HUES6 (cell line): ENCODE measurements at regions not wholly inside any gene's neighbourhood (a gene's known extent, or its start where the extent isn't known, plus 50 kb on each side); places are given as distances from the start of the nearest gene placed in this dataset.
"Not testable (repeated sequence)": the region's sequence is repeated elsewhere in the genome, so short reads cannot be mapped to it uniquely, and the experiment has no call there.

ENCODE experiments used
- H3K27ac ChIP-seq: 2 replicates; pipeline ENCODE4 v1.7.0; 2013; ENCODE audit warnings: low read depth, mild to moderate bottlenecking, low read length, inconsistent platforms
- H3K27me3 ChIP-seq: 2 replicates; pipeline ENCODE4 v1.6.1; 2013; ENCODE audit warnings: low read length; ENCODE audit not compliant: control insufficient read depth, insufficient read depth
- H3K36me3 ChIP-seq: 2 replicates; pipeline ENCODE4 v1.6.1; 2013; ENCODE audit warnings: low read length; ENCODE audit not compliant: control insufficient read depth, insufficient read depth
- H3K4me1 ChIP-seq: 2 replicates; pipeline ENCODE4 v1.6.1; 2013; ENCODE audit warnings: low read length; ENCODE audit not compliant: control insufficient read depth, insufficient read depth
- H3K4me3 ChIP-seq: 2 replicates; pipeline ENCODE4 v1.5.1; 2013; ENCODE audit warnings: low read depth, low read length
- H3K9ac ChIP-seq: one replicate; pipeline ENCODE4 v1.6.1; 2013; ENCODE audit warnings: mild to moderate bottlenecking, low read length
- H3K9me3 ChIP-seq: 2 replicates; pipeline ENCODE4 v1.6.1; 2013; ENCODE audit warnings: low read depth, low read length; ENCODE audit not compliant: control insufficient read depth, insufficient read depth

DNA sequence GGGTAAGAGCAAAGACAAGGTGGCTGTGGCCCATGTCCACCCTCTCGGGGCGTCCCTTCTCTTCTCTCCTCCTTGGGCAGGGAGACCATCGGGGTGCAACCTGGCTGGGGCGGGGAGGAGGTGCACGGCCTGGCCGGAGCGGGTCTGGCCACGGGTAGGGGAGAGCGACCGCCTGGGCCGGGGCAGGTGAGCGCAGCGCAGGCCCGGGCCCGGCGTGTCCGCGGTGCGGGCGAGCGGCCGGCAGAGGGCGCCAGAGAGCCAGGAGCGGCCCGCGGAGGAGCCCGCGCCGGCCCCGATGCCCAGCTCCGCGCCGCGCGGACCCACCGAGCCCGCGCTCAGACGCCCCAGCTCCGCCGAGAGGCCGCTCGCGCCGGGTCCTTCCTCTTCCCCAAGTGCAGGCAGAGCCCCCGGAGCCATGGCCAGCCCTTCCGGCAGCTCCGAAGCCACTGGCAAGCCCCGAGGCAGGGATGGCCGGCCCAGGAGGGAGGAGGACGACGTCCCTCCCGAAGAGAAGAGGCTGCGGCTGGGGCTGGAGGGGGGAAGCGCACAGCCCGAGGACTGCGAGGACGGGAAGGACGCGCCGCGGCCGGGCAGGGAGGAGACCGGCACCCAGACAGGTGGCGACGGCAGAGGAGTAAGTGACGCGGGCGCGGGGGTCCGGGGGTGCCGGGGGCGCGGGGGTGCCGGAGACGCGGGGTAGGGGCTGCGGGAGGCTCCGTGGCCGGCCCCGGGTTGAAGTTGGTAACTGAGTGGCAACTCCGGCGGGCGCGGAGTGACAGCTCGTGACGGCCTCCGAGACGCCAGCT, 142.1 kb upstream of the EEF2KMT start:
- H3K27me3 ChIP-seq: peaks cover 46% of the 10 kb centered on the region
- peak overlapping the region; percentile 50; the same call in 1 of the 2 replicates for H3K4me3 ChIP-seq
- not testable (repeated sequence) for H3K9ac ChIP-seq, H3K4me1 ChIP-seq, H3K27ac ChIP-seq, H3K36me3 ChIP-seq, H3K9me3 ChIP-seq

DNA sequence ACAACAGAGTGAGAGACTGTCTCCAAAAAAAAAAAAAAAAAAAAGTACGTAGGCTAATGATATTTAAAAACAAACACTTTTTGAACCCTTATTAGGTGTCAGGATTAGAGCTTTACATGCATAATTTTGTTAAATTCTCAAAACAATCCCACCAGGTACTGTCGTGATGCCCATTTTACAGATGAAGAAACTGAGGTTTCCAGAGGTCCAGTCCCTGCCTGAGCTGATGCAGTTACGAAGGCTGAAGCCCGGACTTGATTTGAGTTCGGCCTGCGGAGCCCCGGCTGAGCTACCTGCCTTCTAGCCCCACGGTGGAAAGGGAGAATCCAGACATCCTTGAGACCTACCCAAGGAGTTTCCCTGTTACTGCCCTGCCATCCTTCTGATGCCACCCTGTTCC, 137.5 kb upstream of the EEF2KMT start:
- no peak overlapping the region for H3K27ac ChIP-seq
- no peak overlapping the region for H3K9ac ChIP-seq
- no peaks in the 10 kb centered on the region for H3K4me1 ChIP-seq
- no peaks in the 10 kb centered on the region for H3K36me3 ChIP-seq
- H3K4me3 ChIP-seq: no peak overlapping the region
- H3K9me3 ChIP-seq: no peaks in the 10 kb centered on the region
- peaks cover 31% of the 10 kb centered on the region for H3K27me3 ChIP-seq

GRCh38 chr16:5234295-5235050, 136.9 kb upstream of the EEF2KMT start:
- Histone ChIP-seq H3K9me3 (no peaks in the 10 kb centered on the region), H3K4me1 (no peaks in the 10 kb centered on the region), H3K36me3 (no peaks in the 10 kb centered on the region), H3K27me3 (peaks cover 30% of the 10 kb centered on the region), H3K4me3 (no peak overlapping the region), H3K9ac (no peak overlapping the region), H3K27ac (no peak overlapping the region)

GRCh38 chr16:5231246-5231759, 133.7 kb upstream of the EEF2KMT start:
- no peaks in the 10 kb centered on the region; the same call in 1 of the 2 replicates for H3K4me1 ChIP-seq
- H3K4me3 ChIP-seq: no peak overlapping the region
- no peaks in the 10 kb centered on the region for H3K9me3 ChIP-seq
- peaks cover under 1% of the 10 kb centered on the region; the same call in 1 of the 2 replicates for H3K27me3 ChIP-seq
- H3K27ac ChIP-seq: no peak overlapping the region
- no peaks in the 10 kb centered on the region for H3K36me3 ChIP-seq
- H3K9ac ChIP-seq: no peak overlapping the region

GRCh38 chr16:5228369-5228768, 130.8 kb upstream of the EEF2KMT start:
- no peak overlapping the region for H3K4me3 ChIP-seq

DNA sequence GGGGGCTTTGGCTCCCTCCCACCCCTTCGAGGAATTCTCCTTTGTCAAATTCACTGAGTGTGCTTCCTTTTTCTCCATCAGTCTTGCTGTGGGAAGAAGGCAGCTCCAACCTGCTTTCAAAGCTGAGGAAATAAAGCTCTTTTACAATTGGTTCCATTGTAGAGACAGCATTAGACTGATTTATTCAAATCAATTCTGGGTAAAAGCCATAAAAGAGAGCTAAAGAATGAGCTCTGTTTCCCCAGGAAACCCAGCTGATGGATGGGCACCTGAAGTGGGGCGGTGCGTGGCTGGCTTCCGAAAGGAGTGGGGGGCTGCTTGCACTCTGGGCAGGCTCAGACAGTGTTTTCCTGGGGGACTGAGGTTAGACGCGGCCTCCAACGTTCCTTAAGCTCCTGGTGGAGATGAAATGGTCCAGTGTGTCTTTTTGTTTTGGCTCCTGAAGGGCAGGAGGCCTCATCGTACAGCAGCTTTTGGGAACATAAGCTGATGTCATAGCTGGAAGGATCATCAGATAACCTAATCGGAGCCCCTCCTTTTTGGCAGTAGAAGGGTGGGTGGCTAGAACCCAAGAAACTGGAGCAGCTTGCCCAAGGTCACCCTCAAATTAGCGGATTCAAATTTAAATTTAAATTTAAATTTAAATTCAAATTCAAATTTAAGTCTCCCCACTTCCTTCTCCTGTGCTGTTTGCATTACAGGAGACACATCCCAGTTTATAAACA, 128.5 kb upstream of the EEF2KMT start:
- Histone ChIP-seq H3K36me3 (no peaks in the 10 kb centered on the region), H3K4me3 (no peak overlapping the region), H3K9me3 (no peaks in the 10 kb centered on the region), H3K27me3 (peaks cover 12% of the 10 kb centered on the region; the same call in 1 of the 2 replicates), H3K9ac (no peak overlapping the region), H3K4me1 (peaks cover 8% of the 10 kb centered on the region; the same call in 1 of the 2 replicates), H3K27ac (no peak overlapping the region)

More at GRCh38 chr16:5228369-5228768, 130.8 kb upstream of the EEF2KMT start:
- no peak overlapping the region for H3K9ac ChIP-seq
- peaks cover 8% of the 10 kb centered on the region; the same call in 1 of the 2 replicates for H3K4me1 ChIP-seq
- no peaks in the 10 kb centered on the region for H3K36me3 ChIP-seq
- H3K9me3 ChIP-seq: no peaks in the 10 kb centered on the region
- H3K27me3 ChIP-seq: peaks cover 11% of the 10 kb centered on the region; the same call in 1 of the 2 replicates
- no peak overlapping the region for H3K27ac ChIP-seq

- Histone ChIP-seq H3K9ac (no peak overlapping the region), H3K27ac (no peak overlapping the region), H3K27me3 (peaks cover 29% of the 10 kb centered on the region), H3K4me1 (peaks cover 8% of the 10 kb centered on the region; the same call in 1 of the 2 replicates), H3K4me3 (no peak overlapping the region), H3K36me3 (no peaks in the 10 kb centered on the region), H3K9me3 (no peaks in the 10 kb centered on the region)
Measured at GRCh38 chr16:5222761-5223160, 125.2 kb upstream of the EEF2KMT start.

DNA sequence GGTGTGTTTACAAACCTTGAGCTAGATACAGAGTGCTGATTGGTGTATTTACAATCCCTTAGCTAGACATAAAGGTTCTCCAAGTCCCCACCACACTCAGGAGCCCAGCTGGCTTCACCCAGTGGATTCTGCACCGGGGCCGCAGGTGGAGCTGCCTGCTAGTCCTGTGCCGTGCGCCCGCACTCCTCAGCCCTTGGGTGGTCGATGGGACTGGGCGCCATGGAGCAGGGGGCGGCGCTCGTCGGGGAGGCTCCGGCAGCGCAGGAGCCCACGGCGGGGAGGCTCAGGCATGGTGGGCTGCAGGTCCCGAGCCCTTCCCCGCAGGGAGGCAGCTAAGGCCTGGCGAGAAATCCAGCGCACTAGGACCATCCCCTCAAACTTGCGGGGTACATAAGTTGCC, 124.2 kb upstream of the EEF2KMT start:
- peaks cover 39% of the 10 kb centered on the region for H3K27me3 ChIP-seq
- not testable (repeated sequence) for H3K4me1 ChIP-seq, H3K9me3 ChIP-seq, H3K4me3 ChIP-seq, H3K9ac ChIP-seq, H3K27ac ChIP-seq, H3K36me3 ChIP-seq

GRCh38 chr16:5220705-5221104, 123.1 kb upstream of the EEF2KMT start:
- peaks cover 49% of the 10 kb centered on the region for H3K27me3 ChIP-seq
- no peaks in the 10 kb centered on the region for H3K36me3 ChIP-seq
- no peaks in the 10 kb centered on the region for H3K9me3 ChIP-seq
- H3K4me3 ChIP-seq: no peak overlapping the region
- H3K4me1 ChIP-seq: peaks cover 3% of the 10 kb centered on the region; the same call in 1 of the 2 replicates
- H3K9ac ChIP-seq: no peak overlapping the region
- no peak overlapping the region for H3K27ac ChIP-seq

DNA sequence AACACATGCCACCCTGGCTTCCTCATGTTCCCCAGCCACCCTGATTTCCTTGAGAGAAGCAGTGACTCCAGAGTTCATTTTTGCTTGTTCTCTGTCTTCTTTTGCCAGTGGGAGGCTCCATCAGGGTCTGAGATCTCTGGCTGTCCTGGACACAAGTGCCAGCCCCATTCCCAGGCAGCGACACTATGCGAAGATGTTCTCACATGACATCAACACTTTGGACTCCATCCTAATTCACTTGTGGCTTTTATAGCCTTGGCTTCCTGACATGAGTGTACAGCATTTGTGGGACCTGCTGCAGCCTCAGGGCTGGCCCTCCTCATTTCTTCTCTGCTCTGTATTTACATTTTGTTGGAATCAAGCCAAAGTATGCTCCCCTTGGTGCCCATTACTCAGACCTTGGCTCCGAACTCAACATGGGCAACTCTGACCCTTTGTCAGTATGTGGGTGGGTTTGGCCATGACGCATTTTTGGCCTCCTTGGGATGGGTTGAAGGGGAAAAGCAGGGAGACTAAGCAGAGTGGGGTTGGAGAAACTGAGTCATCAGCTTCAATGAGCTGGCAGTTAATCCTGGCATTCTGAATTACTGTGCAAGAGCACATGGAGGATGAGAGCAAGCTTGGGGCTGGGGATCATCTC, 119.0 kb upstream of the EEF2KMT start:
- peaks cover 13% of the 10 kb centered on the region for H3K4me1 ChIP-seq
- H3K9me3 ChIP-seq: peaks cover 5% of the 10 kb centered on the region; the same call in 1 of the 2 replicates
- H3K27ac ChIP-seq: no peak overlapping the region
- H3K4me3 ChIP-seq: no peak overlapping the region
- H3K36me3 ChIP-seq: no peaks in the 10 kb centered on the region
- peaks cover 74% of the 10 kb centered on the region for H3K27me3 ChIP-seq
- H3K9ac ChIP-seq: no peak overlapping the region
